HCT116 (cell line): ENCODE measurements at regions not wholly inside any gene's neighbourhood (a gene's known extent, or its start where the extent isn't known, plus 50 kb on each side); places are given as distances from the start of the nearest gene placed in this dataset.
"Not testable (repeated sequence)": the region's sequence is repeated elsewhere in the genome, so short reads cannot be mapped to it uniquely, and the experiment has no call there.

ENCODE experiments used
- CTCF ChIP-seq, 3 experiments: fragments of 200-600 bp in 1 of 3; sonication (generic) in 1 of 3; IDR thresholded peaks in 2 of 3; conservative IDR thresholded peaks in 1 of 3; 2 replicates each; pipeline ENCODE4 v1.5.1; 2012 to 2017; ENCODE audit warnings: low read depth in 2 of 3, low read length in 2 of 3, antibody characterized with exemption in 1 of 3, borderline replicate concordance in 1 of 3, control low read depth in 1 of 3, mild to moderate bottlenecking in 1 of 3, mixed read lengths in 1 of 3, mixed run types in 1 of 3, moderate library complexity in 1 of 3; ENCODE audit not compliant: insufficient read depth in 1 of 3
- FOSL1 ChIP-seq: IDR thresholded peaks from 2 replicates; pipeline ENCODE4 v1.6.1; 2012; ENCODE audit warnings: low read depth
- POLR2AphosphoS5 ChIP-seq: IDR thresholded peaks from 2 replicates; pipeline ENCODE4 v1.6.1; 2011; ENCODE audit warnings: mild to moderate bottlenecking, low read depth, low read length, moderate library complexity
- RAD21 ChIP-seq: IDR thresholded peaks from 2 replicates; pipeline ENCODE4 v1.6.1; 2012; ENCODE audit warnings: low read depth, mild to moderate bottlenecking
- SIN3A ChIP-seq: IDR thresholded peaks from 2 replicates; pipeline ENCODE4 v1.6.1; 2012; ENCODE audit warnings: low read depth

GRCh38 chr16:34096911-34097310, 637.5 kb downstream of the TP53TG3F start:
- not testable (repeated sequence) for TF ChIP-seq RAD21; FOSL1; CTCF (IDR thresholded peaks at IDR 0.05 in 2 of 3, conservative IDR thresholded peaks at IDR 0.05 in 1 of 3; ENCODE audit: borderline replicate concordance in 1 of 3, insufficient read depth in 1 of 3, low read depth in 2 of 3, low read length in 2 of 3); POLR2AphosphoS5; SIN3A
